NCI-H1417 (cell line): ENCODE measurements at regions not wholly inside any gene's neighbourhood (a gene's known extent, or its start where the extent isn't known, plus 50 kb on each side); places are given as distances from the start of the nearest gene placed in this dataset.

Experiments used
- DNase-seq, 3 experiments: peaks; one replicate each; lab custom pipeline; 2025; lab: John Stamatoyannopoulos, UW

DNA sequence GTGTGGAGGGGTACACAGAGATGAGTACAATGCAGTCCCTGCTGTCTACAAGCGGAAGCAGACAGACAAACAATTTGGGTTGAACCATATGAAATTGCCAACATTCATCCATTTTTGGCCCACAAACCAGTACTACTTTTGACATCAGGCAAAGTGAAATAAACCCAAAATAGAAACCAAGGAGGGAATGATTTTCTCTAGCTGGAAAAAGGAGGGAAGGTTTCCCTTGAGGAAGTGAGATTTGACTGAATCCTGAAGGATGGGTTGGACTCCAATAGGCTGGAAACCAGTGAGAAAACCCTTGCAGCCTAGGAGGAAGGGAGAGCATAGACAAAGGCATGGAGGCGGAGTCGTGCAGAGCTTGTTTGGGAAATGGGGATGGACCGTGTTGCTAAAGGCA lies 63.5 kb upstream of the PJA1 start:
- DNase-seq: no peak

DNA sequence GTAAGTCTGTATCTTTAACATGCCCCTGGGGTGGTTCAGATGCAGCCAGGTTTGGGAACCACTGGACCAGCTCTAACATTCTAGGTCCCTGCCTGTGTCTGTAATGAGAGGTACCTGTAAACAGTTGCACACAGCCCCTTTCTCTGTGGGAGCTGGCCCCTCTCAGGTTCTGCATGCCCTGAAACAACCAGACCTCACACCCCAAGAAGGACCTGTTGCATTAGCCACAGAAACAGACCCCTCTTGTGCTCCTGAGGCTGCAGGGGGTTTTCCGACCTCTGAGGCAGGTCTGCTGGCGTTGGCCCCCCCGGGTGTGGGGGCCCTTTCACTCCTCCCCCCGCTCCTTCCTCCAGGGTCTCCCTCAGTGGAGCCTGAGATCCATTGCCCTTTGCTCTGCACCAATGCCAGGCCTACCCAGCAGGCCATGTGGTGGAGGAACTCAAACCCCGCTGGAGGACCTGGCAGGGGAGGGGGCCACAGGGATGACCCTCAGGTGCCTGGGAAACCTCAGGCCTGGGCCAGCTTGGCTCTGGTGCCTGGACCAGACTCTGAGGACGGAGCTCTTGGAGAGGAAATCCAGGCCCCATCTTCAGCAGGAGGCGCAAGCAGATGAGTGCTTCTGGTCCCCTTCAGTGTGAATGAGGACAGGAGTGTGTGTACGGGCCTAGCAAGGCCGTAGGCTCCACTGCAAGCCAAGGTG lies 61.4 kb upstream of the PJA1 start:
- DNase-seq: no peak

DNA sequence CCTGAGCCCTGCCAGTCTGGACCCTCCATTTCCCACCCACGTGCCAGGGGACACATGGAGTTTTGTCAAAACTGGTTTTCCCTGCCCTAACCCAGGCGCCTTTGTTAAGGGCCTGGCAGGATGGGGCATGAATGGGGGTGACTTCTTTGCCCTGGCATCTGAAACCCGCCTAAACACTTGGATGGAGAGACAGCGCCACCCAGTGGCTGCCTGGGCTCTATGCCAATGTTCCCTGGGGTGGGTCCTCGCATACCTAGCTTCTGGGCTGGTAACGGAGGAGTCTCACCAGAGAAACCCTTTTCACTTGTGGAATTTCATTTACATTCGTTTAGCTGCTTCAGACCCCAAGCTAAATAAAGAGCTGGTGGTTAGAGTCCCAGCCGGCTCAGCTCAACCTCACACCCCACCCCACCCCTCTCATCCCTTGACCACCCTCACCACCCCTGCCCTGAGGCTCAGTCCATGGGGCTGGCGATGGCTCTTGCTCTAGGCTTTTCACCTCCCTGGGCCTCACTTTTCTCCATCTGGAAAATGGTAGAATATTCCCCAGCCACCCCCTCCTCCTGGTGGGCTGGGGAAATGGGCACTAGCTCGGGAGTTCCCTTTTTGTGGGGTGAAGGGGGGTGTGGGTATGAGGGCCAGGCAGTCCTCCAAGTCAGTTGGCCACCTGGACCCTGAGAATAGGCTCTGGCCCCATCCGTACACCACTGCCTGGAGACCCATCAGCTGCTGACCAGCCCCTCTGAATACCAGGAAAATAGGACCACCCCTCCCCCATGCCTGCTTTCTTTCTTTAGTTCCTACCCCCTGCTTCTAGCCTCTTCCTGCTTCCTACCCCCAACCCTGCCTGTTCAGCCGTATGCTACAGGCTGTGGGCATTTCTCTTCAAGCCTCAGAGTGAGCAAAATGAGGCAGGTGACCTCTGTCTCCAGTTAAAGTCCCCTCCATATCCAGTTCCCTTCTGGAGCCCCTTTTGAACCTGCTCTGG lies 57.1 kb upstream of the PJA1 start:
- peak; percentile 23 to 83 (median 57) for DNase-seq

DNA sequence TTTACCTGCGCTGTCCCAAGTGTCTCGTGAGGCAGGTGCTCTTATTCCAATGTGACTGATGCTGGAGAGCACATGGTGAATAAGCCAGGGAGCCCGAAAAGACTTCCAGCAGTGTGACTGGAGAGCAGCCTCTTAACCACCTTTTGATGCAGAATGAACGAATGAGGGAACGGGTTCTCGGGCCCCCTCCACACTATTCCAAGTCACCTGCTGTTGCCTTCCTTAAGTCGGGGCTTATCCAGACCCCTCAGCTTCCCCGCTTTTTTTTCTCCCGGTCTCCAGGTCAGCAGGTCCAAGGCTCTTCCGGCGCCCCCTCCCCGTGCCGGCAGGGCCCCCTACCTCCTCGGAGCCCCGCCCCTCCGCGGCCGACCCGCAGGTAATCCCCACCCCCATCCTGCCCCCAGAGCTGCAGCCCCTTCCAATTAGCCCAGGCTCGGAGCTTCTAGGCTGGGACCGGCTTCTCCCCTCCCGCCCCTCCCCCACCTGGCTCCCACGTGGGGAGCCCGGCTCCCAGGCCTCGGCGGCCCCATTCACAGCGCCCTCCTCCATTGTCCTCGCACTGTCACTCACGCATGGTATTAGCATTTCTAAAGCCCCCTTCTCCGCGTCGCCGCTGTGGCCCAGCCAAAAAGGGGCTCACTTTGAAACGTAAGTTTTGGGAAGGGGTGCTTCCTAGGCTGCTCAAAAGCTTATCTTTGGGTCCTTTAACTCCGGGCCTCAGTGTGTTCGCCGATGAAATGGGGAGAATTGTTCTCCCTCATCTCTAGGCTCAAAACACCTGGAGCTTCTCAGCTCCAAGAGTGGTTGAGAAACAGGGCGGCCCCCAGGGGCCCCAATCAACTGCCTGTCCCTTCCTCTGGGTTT lies 56.2 kb upstream of the PJA1 start:
- no peak for DNase-seq

GRCh38 chrX:69218407-69218997 lies 53.2 kb upstream of the PJA1 start:
- no peak for DNase-seq

DNA sequence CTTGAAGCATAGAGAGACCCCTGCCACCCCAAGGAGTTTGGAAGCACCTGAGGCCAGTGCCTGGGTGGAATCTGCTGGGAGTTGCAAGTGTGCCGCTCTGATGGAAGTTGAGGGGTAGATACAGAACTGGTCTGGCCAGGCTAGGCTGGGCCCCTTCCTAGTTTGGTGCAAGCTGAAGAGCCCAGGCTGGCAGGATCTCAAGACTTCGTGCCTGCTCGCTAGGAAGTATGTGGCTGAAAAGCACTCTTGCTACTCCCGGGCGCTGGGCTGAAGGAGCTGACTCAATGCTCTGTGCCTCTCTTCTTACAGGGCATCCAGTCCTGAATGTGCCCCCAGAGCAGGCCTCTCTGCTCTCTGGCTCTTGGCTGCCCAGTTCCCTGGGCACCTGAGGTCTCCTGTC lies 51.7 kb upstream of the PJA1 start:
- no peak for DNase-seq

- no peak for DNase-seq
Measured at GRCh38 chrX:69216446-69216845, 51.2 kb upstream of the PJA1 start.

DNA sequence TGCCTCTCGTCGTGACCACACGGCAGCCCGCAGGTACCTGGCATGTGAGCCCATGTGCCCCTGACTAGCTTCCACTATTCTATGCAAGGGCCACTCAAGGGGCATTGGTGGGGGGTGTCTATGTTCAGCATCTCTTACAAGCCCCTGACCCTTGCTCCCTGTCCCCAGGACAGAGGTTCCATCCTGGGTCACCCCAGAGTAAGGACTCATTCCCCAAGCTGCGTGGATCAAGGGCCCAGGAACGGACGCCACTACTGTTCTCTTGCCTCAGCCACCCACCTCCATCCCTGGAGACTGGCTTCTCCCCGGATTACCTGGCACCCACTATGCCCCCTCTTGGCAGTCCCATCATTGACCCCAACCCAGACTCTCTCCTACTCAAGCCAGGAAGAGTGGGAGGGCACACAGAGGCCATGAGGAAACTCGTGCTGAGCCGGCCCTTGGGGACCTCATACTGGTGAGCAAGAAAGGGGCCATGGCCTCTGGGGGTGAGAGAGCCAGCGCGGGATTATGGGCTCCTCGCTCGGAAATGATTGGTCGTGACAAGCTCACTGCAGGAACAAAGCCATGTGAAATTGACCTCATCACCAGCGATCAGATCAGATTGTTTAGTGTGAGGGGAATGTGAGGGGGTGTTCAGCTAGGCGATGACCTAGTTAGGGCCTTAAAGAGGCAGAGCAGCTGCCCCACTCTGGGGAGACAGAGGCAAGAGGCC lies 50.1 kb upstream of the PJA1 start:
- no peak for DNase-seq
